ENCODE measurements at regions not wholly inside any gene's neighbourhood (a gene's known extent, or its start where the extent isn't known, plus 50 kb on each side); places are given as distances from the start of the nearest gene placed in this dataset.

DNA sequence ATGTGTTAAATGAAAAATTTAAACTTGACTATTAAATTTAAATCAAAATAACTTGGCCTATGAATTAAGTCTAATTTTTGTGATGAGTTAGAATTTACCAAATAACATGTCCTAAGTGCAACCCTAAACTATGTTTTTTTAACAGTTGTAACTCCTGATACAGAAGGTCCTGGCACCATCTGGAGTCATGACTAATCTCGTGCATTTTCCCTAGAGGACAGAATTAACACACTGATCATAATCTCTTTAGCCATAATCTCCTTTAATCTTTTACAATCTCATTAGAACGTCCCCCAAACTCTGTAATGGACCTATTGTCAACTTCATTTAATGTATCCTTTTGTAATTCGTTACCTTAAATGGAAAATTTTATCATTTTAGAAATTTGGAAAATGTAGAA is 100.6 kb downstream of the SUCNR1 start:
- TF ChIP-seq, protein P1, sequence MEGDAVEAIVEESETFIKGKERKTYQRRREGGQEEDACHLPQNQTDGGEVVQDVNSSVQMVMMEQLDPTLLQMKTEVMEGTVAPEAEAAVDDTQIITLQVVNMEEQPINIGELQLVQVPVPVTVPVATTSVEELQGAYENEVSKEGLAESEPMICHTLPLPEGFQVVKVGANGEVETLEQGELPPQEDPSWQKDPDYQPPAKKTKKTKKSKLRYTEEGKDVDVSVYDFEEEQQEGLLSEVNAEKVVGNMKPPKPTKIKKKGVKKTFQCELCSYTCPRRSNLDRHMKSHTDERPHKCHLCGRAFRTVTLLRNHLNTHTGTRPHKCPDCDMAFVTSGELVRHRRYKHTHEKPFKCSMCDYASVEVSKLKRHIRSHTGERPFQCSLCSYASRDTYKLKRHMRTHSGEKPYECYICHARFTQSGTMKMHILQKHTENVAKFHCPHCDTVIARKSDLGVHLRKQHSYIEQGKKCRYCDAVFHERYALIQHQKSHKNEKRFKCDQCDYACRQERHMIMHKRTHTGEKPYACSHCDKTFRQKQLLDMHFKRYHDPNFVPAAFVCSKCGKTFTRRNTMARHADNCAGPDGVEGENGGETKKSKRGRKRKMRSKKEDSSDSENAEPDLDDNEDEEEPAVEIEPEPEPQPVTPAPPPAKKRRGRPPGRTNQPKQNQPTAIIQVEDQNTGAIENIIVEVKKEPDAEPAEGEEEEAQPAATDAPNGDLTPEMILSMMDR (IDR thresholded peaks at IDR 0.05; ENCODE audit: low read length, missing control alignments): no peak
- H3K4me3 ChIP-seq (replicated peaks; ENCODE audit: low read depth, low read length): no peak overlapping the region
- DNase-seq (ENCODE audit: low read depth): peak; percentile 29

DNA sequence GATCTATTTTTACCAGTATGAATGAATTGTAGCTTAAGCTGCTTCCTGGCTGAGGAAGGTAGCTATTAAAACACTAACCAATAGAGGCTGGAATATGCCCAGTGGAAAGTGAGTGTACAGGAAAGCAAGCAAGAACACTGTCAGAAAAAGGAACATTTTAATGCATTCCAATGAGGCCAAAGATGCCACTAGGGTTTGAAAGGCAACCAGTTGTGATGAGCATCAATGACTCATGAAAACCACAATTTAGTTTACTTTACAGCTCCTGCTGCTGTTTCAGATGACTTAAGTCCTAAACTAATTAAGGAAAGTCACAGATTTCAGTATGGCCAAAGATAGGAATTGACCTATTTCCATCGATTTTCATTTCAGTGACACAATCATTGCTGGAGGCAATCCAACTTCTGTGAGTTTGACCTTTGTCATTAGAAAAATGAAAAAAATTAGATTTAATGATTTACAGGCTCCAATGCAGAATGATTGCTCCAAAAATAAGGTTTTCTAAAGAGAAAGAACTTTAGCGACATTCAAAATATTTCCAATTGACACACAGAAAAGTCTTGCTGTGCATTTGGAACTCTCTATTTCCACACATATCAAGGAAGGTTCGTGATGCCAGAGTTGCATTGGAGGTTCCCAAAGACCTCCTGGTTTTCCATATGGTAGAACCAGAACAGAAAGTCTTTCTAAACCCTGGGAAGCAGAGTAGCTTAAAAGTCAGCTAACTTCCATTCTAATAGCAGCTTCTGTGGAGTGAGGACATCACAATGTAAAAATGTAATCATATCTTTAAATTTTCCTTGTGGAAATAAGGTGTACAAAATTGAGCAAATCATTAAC is 103.0 kb downstream of the SUCNR1 start:
- H3K4me3 ChIP-seq (replicated peaks; ENCODE audit: low read depth, low read length): no peak overlapping the region
- peak; percentile 88 for DNase-seq (ENCODE audit: low read depth)
- TF ChIP-seq, protein P1 (IDR thresholded peaks at IDR 0.05; ENCODE audit: low read length, missing control alignments): no peak

DNA sequence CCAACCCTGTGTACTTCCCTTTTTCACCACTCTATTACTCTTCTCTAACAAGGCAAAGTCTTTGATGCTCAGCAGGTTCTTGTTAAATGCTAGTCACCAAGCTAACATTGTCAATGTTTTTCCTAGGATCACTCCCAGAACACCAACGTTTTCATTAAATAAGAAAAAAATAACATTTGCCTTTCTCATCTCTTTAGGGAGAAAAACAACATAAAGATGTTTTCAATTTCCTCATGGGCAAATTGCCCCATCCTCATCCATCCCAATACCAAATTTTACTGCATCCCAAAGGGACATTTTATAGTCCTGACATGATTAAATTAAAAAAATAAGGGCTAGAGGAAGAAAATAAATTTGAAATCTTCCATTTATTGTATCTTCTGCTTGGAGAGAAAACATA is 106.5 kb downstream of the SUCNR1 start:
- TF ChIP-seq, protein P1 (IDR thresholded peaks at IDR 0.05; ENCODE audit: low read length, missing control alignments): no peak

DNA sequence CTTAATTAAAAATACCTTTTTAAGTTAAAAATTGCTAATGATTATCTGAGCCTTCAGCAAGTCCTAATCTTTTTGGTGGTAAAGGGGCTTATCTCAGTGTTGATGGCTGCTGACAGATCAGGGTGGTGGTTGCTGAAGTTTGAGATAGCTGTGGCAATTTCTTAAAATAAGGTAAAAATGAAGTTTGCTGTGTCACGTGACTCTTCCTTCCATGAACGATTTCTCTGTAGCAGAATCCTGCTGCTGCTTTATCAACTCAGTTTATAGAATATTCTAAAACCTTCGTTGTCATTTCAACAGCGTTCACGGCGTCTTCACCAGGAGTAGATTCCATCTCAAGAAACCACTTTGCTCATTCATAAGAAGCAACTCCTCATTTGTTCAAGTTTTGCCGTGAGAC is 110.1 kb downstream of the SUCNR1 start:
- TF ChIP-seq, protein P1 (IDR thresholded peaks at IDR 0.05; ENCODE audit: low read length, missing control alignments): no peak
- no peak for DNase-seq (ENCODE audit: low read depth)
- no peak overlapping the region for H3K4me3 ChIP-seq (replicated peaks; ENCODE audit: low read depth, low read length)

More for the DNA sequence above, 106.5 kb downstream of the SUCNR1 start:
- no peak for DNase-seq (ENCODE audit: low read depth)
- no peak overlapping the region for H3K4me3 ChIP-seq (replicated peaks; ENCODE audit: low read depth, low read length)

DNA sequence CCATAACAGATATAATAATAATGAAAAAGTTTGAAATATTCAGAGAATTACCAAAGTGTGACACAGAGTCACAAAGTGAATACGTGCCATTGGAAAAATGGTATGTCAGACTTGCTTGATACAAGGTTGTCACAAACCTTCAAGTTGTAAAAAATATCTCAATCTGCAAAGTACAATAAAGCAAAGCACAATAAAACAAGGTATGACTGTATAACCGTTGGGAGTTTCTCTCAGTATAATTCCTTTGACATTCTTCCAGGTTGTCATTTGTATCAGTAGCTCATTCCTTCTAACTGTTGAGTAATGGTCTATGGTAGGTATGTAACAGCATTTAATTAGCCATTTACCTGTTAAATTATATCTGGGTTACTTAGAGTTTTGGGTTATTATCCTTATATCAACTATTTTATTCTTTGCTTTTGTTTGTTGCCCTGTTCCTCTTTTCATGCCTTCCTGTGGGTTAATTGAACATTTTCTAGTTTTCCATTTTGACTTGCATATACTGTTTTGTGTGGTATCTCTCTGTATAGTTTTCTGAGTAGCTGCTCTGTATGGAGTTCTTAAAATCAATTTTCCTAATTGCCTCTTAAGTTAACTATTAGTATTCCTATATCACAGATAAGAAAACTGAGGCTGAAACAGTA is 112.5 kb downstream of the SUCNR1 start:
- no peak overlapping the region for H3K4me3 ChIP-seq (replicated peaks; ENCODE audit: low read depth, low read length)

DNA sequence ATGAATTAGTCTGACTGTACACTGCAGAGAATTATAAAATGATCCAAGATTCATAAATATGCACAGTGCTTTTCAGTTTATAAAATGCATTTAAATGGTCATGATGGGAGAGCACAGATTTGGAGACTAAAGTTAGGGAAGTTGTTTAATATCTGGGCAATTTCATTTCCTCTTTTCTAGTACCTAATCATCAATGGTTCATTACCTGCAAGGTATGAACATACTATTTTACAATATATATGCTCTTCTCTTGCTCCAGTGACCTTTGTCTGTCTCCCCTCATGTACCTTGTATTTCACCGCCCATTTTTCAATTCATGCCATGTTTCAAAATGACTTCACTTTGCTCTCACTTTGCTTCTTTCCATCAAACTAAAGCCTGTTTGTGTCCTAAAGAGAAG is 114.5 kb downstream of the SUCNR1 start:
- TF ChIP-seq, protein P1 (IDR thresholded peaks at IDR 0.05; ENCODE audit: low read length, missing control alignments): no peak
- H3K4me3 ChIP-seq (replicated peaks; ENCODE audit: low read depth, low read length): no peak overlapping the region
- no peak for DNase-seq (ENCODE audit: low read depth)

More for the DNA sequence above, 112.5 kb downstream of the SUCNR1 start:
- no peak for DNase-seq (ENCODE audit: low read depth)
- TF ChIP-seq, protein P1 (IDR thresholded peaks at IDR 0.05; ENCODE audit: low read length, missing control alignments): no peak
